HUES64 (cell line): ENCODE measurements at regions not wholly inside any gene's neighbourhood (a gene's known extent, or its start where the extent isn't known, plus 50 kb on each side); places are given as distances from the start of the nearest gene placed in this dataset.
A peak's percentile ranks its signal among the peaks of the same experiment; 100 is the strongest.

Experiments
- H3K27ac ChIP-seq: 2 replicates; pipeline ENCODE4 v1.7.0; 2013; ENCODE audit warnings: low read depth, low read length, inconsistent platforms
- H3K27me3 ChIP-seq: 2 replicates; pipeline ENCODE4 v1.6.1; 2013; ENCODE audit warnings: mild to moderate bottlenecking, low read length; ENCODE audit not compliant: insufficient read depth
- H3K36me3 ChIP-seq: 2 replicates; pipeline ENCODE4 v1.6.1; 2013; ENCODE audit warnings: mild to moderate bottlenecking, low read length; ENCODE audit not compliant: insufficient read depth
- H3K4me1 ChIP-seq: 2 replicates; pipeline ENCODE4 v1.6.1; 2013; ENCODE audit warnings: mild to moderate bottlenecking, low read length, moderate library complexity; ENCODE audit not compliant: insufficient read depth
- H3K4me3 ChIP-seq: 2 replicates; pipeline ENCODE4 v1.5.1; 2013; ENCODE audit warnings: mild to moderate bottlenecking, low read length, moderate library complexity
- H3K9ac ChIP-seq: 2 replicates; pipeline ENCODE4 v1.6.1; 2013; ENCODE audit warnings: mild to moderate bottlenecking, low read depth, low read length
- H3K9me3 ChIP-seq: 2 replicates; pipeline ENCODE4 v1.6.1; 2013; ENCODE audit warnings: low read depth, low read length; ENCODE audit not compliant: insufficient read depth
- WGBS: fragments of 150-250, 120-280 bp; methylation state at CpG from one replicate; pipeline ENCODE4 v1.1.7; 2013; ENCODE audit warnings: missing lambda C conversion rate; 5-methylcytosine and 5-hydroxymethylcytosine counted together

GRCh38 chr1:209427811-209428210 is 155.7 kb upstream of the CAMK1G start:
- 51% methylated on average over 9 of the region's 9 CpGs for WGBS
- Histone ChIP-seq H3K4me3 (peak overlapping the region; percentile 27), H3K36me3 (peaks cover 18% of the 10 kb centered on the region), H3K9me3 (no peaks in the 10 kb centered on the region), H3K9ac (peak overlapping the region; percentile 32), H3K27me3 (no peaks in the 10 kb centered on the region), H3K4me1 (peaks cover 59% of the 10 kb centered on the region), H3K27ac (peak overlapping the region; percentile 74; the same call in 1 of the 2 replicates)

DNA sequence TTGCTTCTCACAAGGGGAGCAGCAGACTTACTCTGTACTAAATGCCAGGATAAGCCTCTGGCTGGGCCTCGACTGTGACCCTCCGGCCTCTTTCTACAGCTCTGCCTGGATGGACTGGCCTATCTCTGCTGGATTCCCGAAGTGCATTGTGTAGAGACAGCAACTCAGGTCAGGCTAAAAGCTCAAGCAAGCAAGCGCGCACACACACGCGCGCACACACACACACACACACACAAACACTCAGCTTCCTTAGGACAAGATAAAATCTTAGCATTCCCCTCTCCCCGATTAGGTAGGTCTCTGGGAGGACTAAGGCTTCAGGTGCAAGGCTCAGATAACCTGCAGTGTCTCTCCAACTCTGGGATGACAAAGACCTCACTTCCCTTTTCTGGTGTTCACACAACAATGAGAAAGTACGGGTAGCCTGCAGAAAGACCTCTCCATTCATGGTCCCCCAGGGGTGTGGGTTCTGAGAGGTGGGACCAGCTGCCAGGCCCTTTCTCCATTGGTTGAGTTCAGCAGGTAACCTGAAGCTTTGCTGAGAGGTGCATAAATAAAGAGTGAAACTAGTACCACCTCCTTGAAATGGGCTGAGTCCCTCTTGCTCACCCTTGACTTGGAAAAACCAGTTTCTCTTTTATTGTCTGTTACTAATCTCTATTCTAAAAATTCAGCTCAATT is 155.1 kb upstream of the CAMK1G start:
- Histone ChIP-seq H3K27ac (peak overlapping the region; percentile 74), H3K4me3 (peak overlapping the region; percentile 60), H3K27me3 (no peaks in the 10 kb centered on the region), H3K36me3 (peaks cover 18% of the 10 kb centered on the region), H3K4me1 (peaks cover 64% of the 10 kb centered on the region), H3K9me3 (no peaks in the 10 kb centered on the region), H3K9ac (peak overlapping the region; percentile 69)
- 54% methylated on average over 10 of the region's 10 CpGs for WGBS

- Histone ChIP-seq H3K9ac (peak overlapping the region; percentile 69), H3K27me3 (no peaks in the 10 kb centered on the region), H3K27ac (no peak overlapping the region; the same call in 1 of the 2 replicates), H3K4me1 (peaks cover 74% of the 10 kb centered on the region), H3K4me3 (peak overlapping the region; percentile 60), H3K36me3 (peaks cover 18% of the 10 kb centered on the region), H3K9me3 (no peaks in the 10 kb centered on the region)
These were observed 153.9 kb upstream of the CAMK1G start for GRCh38 chr1:209429611-209430010.

DNA sequence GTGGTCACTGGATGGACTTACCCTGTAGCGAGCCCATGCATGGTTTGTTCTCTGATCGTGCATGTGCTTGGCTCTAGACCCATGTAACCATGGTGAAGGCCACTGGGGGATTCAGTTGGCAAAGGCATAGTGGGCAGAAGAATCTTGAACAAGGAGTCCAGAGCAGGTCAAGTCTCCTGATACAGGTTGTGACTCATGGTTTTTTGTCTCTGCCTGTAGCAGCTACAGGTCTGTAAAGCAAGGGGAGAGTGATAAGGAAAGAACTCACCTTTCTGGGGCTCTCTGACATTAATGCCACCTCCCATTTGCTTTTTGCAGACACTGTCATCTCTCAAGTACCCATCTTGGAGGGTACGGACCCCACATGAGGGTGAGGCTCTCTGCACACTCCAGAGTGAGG is 153.4 kb upstream of the CAMK1G start:
- Histone ChIP-seq H3K9me3 (no peaks in the 10 kb centered on the region), H3K9ac (peak overlapping the region; percentile 69), H3K36me3 (peaks cover 18% of the 10 kb centered on the region), H3K27ac (no peak overlapping the region; the same call in 1 of the 2 replicates), H3K4me1 (peaks cover 79% of the 10 kb centered on the region), H3K4me3 (peak overlapping the region; percentile 60), H3K27me3 (no peaks in the 10 kb centered on the region)
- 97% methylated on average over 3 of the region's 3 CpGs for WGBS

DNA sequence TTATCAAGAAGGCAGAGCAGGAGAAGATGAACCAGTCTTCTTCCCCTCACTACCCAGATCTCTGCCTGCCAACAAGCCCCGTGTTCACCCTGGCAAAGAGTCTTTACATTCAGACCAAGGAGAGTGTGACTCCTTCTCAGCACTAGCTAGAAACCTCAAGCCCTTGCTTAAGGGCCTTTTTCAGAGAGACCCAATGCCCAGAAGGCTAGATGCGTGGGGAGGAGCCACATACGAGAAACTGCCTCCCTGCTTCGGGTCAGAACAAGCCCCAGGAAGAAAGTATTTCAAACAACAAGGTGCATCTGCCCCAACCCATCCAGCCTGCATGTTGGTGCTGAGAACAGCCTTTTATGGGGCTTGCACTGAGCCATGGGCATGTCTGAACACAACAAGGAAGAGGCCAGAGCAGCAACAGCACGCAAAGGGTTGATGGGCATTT is 152.7 kb upstream of the CAMK1G start:
- Histone ChIP-seq H3K9me3 (no peaks in the 10 kb centered on the region), H3K36me3 (peaks cover 18% of the 10 kb centered on the region), H3K27ac (no peak overlapping the region; the same call in 1 of the 2 replicates), H3K4me1 (peaks cover 84% of the 10 kb centered on the region), H3K4me3 (peak overlapping the region; percentile 60), H3K9ac (peak overlapping the region; percentile 69; the same call in 1 of the 2 replicates), H3K27me3 (no peaks in the 10 kb centered on the region)
- WGBS = 94% methylated on average over 5 of the region's 5 CpGs

DNA sequence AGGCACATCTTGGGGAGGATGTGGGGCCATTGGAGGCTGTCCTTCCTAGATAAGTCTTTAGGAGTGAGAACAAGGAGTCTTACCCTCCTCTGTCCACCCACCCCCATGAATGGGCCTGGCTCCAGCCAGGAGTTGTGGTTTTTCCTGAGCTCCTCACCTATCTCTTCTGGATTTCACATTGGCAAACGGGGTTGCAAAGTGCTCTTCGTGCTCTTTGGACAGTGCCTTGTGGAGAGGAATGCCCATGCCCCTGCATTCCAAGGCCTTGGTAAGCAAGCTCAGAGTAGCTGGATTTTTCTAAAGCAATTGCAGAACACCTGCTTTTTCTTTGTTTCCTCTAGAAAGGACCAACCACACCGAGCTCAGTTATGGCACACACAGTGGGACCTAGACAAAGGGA is 152.1 kb upstream of the CAMK1G start:
- WGBS = 98% methylated on average over 3 of the region's 3 CpGs
- peaks cover 87% of the 10 kb centered on the region for H3K4me1 ChIP-seq
- H3K9ac ChIP-seq = no peak overlapping the region
- H3K9me3 ChIP-seq = no peaks in the 10 kb centered on the region
- peak overlapping the region; percentile 60 for H3K4me3 ChIP-seq
- peaks cover 18% of the 10 kb centered on the region for H3K36me3 ChIP-seq
- H3K27ac ChIP-seq = peak overlapping the region; percentile 93; the same call in 1 of the 2 replicates
- no peaks in the 10 kb centered on the region for H3K27me3 ChIP-seq

GRCh38 chr1:209431813-209432442 is 151.6 kb upstream of the CAMK1G start:
- no peaks in the 10 kb centered on the region for H3K27me3 ChIP-seq
- no peak overlapping the region for H3K4me3 ChIP-seq
- no peak overlapping the region for H3K9ac ChIP-seq

DNA sequence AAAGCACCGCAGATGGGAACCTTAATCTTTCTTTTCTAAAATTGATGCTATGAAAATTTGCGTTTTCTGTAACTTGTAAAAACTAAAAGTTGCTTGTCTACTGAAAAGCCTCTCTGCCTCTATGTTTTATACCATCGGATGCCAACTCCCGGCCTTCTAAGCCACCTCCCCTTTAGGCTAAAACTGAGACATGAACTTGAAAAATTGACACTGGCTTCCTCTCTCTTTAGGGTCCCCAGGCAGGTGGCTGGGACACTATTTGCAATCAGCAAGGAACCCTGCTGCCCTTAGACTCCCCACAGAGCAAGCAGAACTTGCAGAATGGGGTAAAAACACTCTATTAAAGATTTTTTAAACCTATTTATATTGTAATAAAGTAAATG is 151.1 kb upstream of the CAMK1G start:
- H3K4me3 ChIP-seq = no peak overlapping the region
- H3K4me1 ChIP-seq = peaks cover 80% of the 10 kb centered on the region
- no peaks in the 10 kb centered on the region for H3K9me3 ChIP-seq
- peaks cover 18% of the 10 kb centered on the region for H3K36me3 ChIP-seq
- 76% methylated on average over 4 of the region's 4 CpGs for WGBS
- no peak overlapping the region for H3K9ac ChIP-seq
- H3K27me3 ChIP-seq = no peaks in the 10 kb centered on the region
- H3K27ac ChIP-seq = peak overlapping the region; percentile 93; the same call in 1 of the 2 replicates

More at GRCh38 chr1:209431813-209432442, 151.6 kb upstream of the CAMK1G start:
- no peaks in the 10 kb centered on the region for H3K9me3 ChIP-seq
- 93% methylated on average over 12 of the region's 12 CpGs for WGBS
- H3K4me1 ChIP-seq = peaks cover 85% of the 10 kb centered on the region
- peaks cover 18% of the 10 kb centered on the region for H3K36me3 ChIP-seq
- peak overlapping the region; percentile 93; the same call in 1 of the 2 replicates for H3K27ac ChIP-seq

GRCh38 chr1:209433649-209434031 is 149.9 kb upstream of the CAMK1G start:
- H3K4me1 ChIP-seq = peaks cover 70% of the 10 kb centered on the region
- H3K27me3 ChIP-seq = no peaks in the 10 kb centered on the region
- no peak overlapping the region for H3K4me3 ChIP-seq
- no peaks in the 10 kb centered on the region for H3K9me3 ChIP-seq
- H3K9ac ChIP-seq = peak overlapping the region; percentile 38
- peaks cover 18% of the 10 kb centered on the region for H3K36me3 ChIP-seq
- peak overlapping the region; percentile 93 for H3K27ac ChIP-seq
- WGBS = 66% methylated on average over 3 of the region's 3 CpGs

DNA sequence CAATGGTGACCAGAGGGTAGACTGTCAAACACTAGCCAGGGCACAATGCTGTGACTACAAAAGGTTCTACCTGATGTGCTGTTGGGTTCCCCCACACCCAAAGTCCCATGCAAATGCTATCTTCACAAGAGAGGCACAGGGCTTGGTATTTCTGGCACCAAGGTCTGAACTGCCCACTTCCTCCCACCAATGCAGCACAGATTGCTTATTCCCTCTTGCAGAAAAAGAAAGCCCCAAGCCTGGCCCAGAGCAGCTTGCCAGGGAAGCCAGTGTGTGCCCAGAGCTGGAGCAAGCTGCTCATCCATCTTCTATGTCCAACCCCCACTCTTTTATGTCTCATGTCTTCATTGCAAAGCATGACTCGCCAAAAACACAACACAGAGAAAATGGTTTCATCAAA is 149.4 kb upstream of the CAMK1G start:
- Histone ChIP-seq H3K4me1 (peaks cover 65% of the 10 kb centered on the region), H3K27ac (peak overlapping the region; percentile 93), H3K36me3 (peaks cover 18% of the 10 kb centered on the region), H3K27me3 (no peaks in the 10 kb centered on the region), H3K9ac (peak overlapping the region; percentile 38; the same call in 1 of the 2 replicates), H3K9me3 (no peaks in the 10 kb centered on the region), H3K4me3 (no peak overlapping the region)
- 86% methylated on average over 1 of the region's 1 CpG for WGBS

DNA sequence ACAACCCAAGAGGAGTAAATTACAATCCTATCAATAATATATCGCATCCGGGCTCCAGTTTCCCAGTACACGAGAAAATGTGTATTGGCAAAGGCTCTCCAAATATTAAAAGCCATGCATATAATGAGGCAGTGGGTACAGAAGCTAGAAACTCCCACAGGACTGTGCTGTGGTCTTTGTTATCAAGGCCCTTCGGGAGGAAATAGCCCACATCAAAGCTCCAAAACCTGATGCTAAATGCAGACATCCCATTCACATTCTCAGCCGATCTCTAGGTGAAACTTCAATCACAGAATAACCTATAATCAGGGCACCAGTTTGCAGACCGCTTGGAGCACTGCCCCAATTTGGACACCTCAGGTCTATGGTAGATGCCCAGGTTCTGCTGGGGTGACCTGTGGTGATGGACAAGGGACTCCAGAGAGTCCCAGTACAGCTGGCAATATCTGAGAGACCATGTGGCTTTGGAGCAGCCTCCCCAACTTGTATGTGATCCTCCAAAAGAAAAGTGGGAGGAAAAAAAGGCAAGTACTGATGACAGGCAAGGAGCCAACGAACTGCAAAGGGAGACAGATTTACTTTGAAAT is 148.8 kb upstream of the CAMK1G start:
- Histone ChIP-seq H3K36me3 (peaks cover 18% of the 10 kb centered on the region), H3K4me1 (peaks cover 59% of the 10 kb centered on the region), H3K9me3 (0 out of 2 replicates have a peak, but pooled peaks cover 5% of the 10 kb centered on the region), H3K27me3 (no peaks in the 10 kb centered on the region), H3K4me3 (no peak overlapping the region), H3K9ac (no peak overlapping the region), H3K27ac (no peak overlapping the region)
- 83% methylated on average over 7 of the region's 7 CpGs for WGBS
